Mesenchymal stem cell (in vitro differentiated cells and primary cell): ENCODE measurements at regions not wholly inside any gene's neighbourhood (a gene's known extent, or its start where the extent isn't known, plus 50 kb on each side); places are given as distances from the start of the nearest gene placed in this dataset.

Experiments
- DNase-seq: peaks from one replicate; pipeline ENCODE4 v3.0.0-alpha.2; 2013
- H2AFZ ChIP-seq: one replicate; pipeline ENCODE4 v1.6.1; 2013; ENCODE audit warnings: low read depth, mild to moderate bottlenecking, control low read depth, inconsistent platforms, low read length, moderate library complexity
- H2AK5ac ChIP-seq: 2 replicates; pipeline ENCODE4 v1.6.1; 2013; ENCODE audit warnings: low read length, moderate library complexity, mild to moderate bottlenecking, inconsistent platforms; ENCODE audit not compliant: severe bottlenecking
- H2BK120ac ChIP-seq: one replicate; pipeline ENCODE4 v1.6.1; 2013; ENCODE audit warnings: low read depth, mild to moderate bottlenecking, inconsistent platforms, low read length, moderate library complexity
- H2BK12ac ChIP-seq, 2 experiments: one replicate each; pipeline ENCODE4 v1.6.1; 2013; ENCODE audit warnings: inconsistent platforms in 2 of 2, low read length in 2 of 2, mild to moderate bottlenecking in 2 of 2, moderate library complexity in 2 of 2, control low read depth in 1 of 2
- H2BK15ac ChIP-seq: one replicate; pipeline ENCODE4 v1.6.1; 2013; ENCODE audit warnings: mild to moderate bottlenecking, low read depth, inconsistent platforms; ENCODE audit not compliant: poor library complexity, severe bottlenecking
- H2BK5ac ChIP-seq: 2 replicates; pipeline ENCODE4 v1.6.1; 2013; ENCODE audit warnings: low read depth, mild to moderate bottlenecking, low read length, control low read depth, inconsistent platforms; ENCODE audit not compliant: poor library complexity, severe bottlenecking
- H3K14ac ChIP-seq, 2 experiments: one replicate each; pipeline ENCODE4 v1.6.1; 2013; ENCODE audit warnings: inconsistent platforms in 2 of 2, low read length in 2 of 2, control low read depth in 1 of 2, mild to moderate bottlenecking in 1 of 2, moderate library complexity in 1 of 2
- H3K18ac ChIP-seq, 2 experiments: one replicate each; pipeline ENCODE4 v1.6.1; 2013; ENCODE audit warnings: inconsistent platforms in 2 of 2, low read length in 2 of 2, control low read depth in 1 of 2, low read depth in 1 of 2, mild to moderate bottlenecking in 1 of 2
- H3K23ac ChIP-seq, 2 experiments: one replicate each; pipeline ENCODE4 v1.6.1; 2013; ENCODE audit warnings: inconsistent platforms in 2 of 2, low read length in 2 of 2, mild to moderate bottlenecking in 2 of 2, moderate library complexity in 2 of 2, control low read depth in 1 of 2
- H3K27ac ChIP-seq: 2 replicates; pipeline ENCODE4 v1.5.1; 2013; ENCODE audit warnings: mild to moderate bottlenecking, moderate library complexity, low read length, control low read depth, inconsistent platforms; ENCODE audit not compliant: poor library complexity, severe bottlenecking
- H3K27me3 ChIP-seq, 2 experiments: 2 replicates each; pipeline versions ENCODE4 v1.6.1 to v1.7.0; 2013; ENCODE audit warnings: low read length in 2 of 2, mild to moderate bottlenecking in 2 of 2, moderate library complexity in 2 of 2, control low read depth in 1 of 2, inconsistent platforms in 1 of 2; ENCODE audit not compliant: control insufficient read depth in 1 of 2, insufficient read depth in 1 of 2
- H3K36me3 ChIP-seq, 2 experiments: 2 replicates each; pipeline versions ENCODE4 v1.6.1 to v1.7.0; 2013; ENCODE audit warnings: low read length in 2 of 2, control low read depth in 1 of 2, inconsistent platforms in 1 of 2, low read depth in 1 of 2, mild to moderate bottlenecking in 1 of 2; ENCODE audit not compliant: insufficient read depth in 2 of 2, control insufficient read depth in 1 of 2
- H3K4ac ChIP-seq, 2 experiments: one replicate each; pipeline ENCODE4 v1.6.1; 2013; ENCODE audit warnings: inconsistent platforms in 2 of 2, low read length in 2 of 2, mild to moderate bottlenecking in 2 of 2, moderate library complexity in 2 of 2, control low read depth in 1 of 2, low read depth in 1 of 2
- H3K4me1 ChIP-seq: 2 replicates; pipeline ENCODE4 v1.6.1; 2013; ENCODE audit warnings: low read depth, low read length, control low read depth; ENCODE audit not compliant: control insufficient read depth, insufficient read depth
- H3K4me2 ChIP-seq: 2 replicates; pipeline ENCODE4 v1.6.1; 2013; ENCODE audit warnings: low read length, mild to moderate bottlenecking, inconsistent platforms; ENCODE audit not compliant: poor library complexity, severe bottlenecking
- H3K4me3 ChIP-seq, 2 experiments: 2 replicates each; pipeline versions ENCODE4 v1.5.1 to v1.7.0; 2013; ENCODE audit warnings: low read length in 2 of 2, mild to moderate bottlenecking in 2 of 2, control low read depth in 1 of 2, low read depth in 1 of 2; ENCODE audit not compliant: insufficient read depth in 1 of 2
- H3K79me1 ChIP-seq: replicated peaks from 2 replicates; pipeline ENCODE4 v1.6.1; 2013; ENCODE audit warnings: mild to moderate bottlenecking, control low read depth, low read length, inconsistent platforms; ENCODE audit not compliant: poor library complexity, severe bottlenecking
- H3K9ac ChIP-seq: 2 replicates; pipeline ENCODE4 v1.7.0; 2013; ENCODE audit warnings: mild to moderate bottlenecking, low read length, moderate library complexity
- H3K9me3 ChIP-seq: 2 replicates; pipeline ENCODE4 v1.7.0; 2013; ENCODE audit warnings: mild to moderate bottlenecking, low read length; ENCODE audit not compliant: control insufficient read depth
- H4K8ac ChIP-seq: one replicate; pipeline ENCODE4 v1.6.1; 2013; ENCODE audit warnings: inconsistent platforms, mild to moderate bottlenecking, low read length, moderate library complexity
- H4K91ac ChIP-seq: one replicate; pipeline ENCODE4 v1.6.1; 2013; ENCODE audit warnings: mild to moderate bottlenecking, low read length, inconsistent platforms
- WGBS: methylation state at CpG from one replicate; pipeline ENCODE4 v1.1.7; 2013; ENCODE audit warnings: mixed read lengths; 5-methylcytosine and 5-hydroxymethylcytosine counted together

DNA sequence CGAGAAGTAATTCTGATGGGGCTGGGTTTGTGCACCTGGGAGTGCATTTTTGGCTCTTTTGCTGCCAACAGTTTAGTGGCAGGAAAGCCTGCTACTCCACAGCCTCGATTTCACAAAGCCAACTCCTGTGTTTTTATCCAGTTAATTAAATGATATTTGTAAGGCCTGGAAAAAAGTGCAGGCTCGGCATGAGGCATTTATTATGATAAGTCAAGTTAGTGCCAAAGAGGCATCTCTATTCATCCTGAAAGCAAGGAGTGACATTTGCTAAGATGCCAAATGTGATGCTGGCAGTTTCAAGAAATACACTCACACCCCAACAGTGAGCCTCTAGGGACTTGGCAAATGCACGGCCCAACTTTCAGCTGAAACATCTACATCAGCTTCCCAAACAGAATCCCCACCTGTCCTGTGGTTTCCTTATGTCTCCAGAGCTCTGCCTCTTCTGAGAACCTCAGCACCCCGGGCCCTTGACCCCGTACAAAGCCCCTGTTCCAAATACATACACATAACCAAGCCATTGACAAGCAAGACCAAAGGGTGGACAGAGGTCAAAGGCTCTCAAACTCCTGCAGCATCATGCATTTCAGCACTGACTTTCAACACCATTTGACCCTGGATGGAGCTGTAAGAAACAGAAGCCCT lies 955.1 kb upstream of the TMEM132C start:
- Histone ChIP-seq H3K27me3 (no peaks in the 10 kb centered on the region), H3K4me1 (no peaks in the 10 kb centered on the region), H3K4me3 (no peak overlapping the region), H2BK120ac (no peak overlapping the region), H3K4me2 (no peak overlapping the region), H2AFZ (no peak overlapping the region), H3K27ac (no peak overlapping the region), H2AK5ac (no peak overlapping the region), H3K4ac (no peak overlapping the region), H3K9me3 (peaks cover 11% of the 10 kb centered on the region), H4K91ac (no peak overlapping the region), H3K23ac (no peak overlapping the region), H3K18ac (no peak overlapping the region), H3K14ac (no peak overlapping the region), H3K9ac (no peak overlapping the region), H2BK15ac (no peak overlapping the region), H3K36me3 (no peaks in the 10 kb centered on the region), H3K79me1 (no peaks in the 10 kb centered on the region), H2BK12ac (no peak overlapping the region), H2BK5ac (no peak overlapping the region), H4K8ac (no peak overlapping the region)
- DNase-seq: no peak
- WGBS: 70% methylated on average over 5 of the region's 6 CpGs

DNA sequence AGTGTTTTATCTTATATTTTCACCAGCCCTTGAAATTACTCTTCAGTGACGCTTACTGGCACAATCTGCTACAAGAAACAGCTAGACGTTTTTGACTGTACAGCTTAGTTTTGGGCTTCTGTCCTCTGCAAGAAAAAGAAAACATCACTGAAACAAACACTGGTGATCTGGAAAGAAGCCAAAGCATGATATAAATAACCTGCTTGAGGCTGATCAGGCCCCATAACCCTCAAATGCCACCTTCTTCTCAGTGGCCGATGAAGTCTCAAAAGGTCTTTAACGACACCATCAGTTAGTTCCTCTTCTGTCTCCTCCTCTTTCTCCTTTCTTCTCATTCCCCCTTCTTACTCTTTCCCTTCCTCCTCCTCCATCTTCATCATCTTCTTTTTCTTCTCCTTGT lies 942.3 kb upstream of the TMEM132C start:
- Histone ChIP-seq H2AFZ (no peak overlapping the region), H2BK12ac (no peak overlapping the region), H3K9me3 (no peaks in the 10 kb centered on the region), H2BK120ac (no peak overlapping the region), H3K23ac (no peak overlapping the region), H3K4me3 (no peak overlapping the region), H4K8ac (no peak overlapping the region), H2AK5ac (no peak overlapping the region), H3K4ac (no peak overlapping the region), H3K18ac (no peak overlapping the region), H3K4me1 (no peaks in the 10 kb centered on the region), H2BK15ac (no peak overlapping the region), H3K79me1 (no peaks in the 10 kb centered on the region), H2BK5ac (no peak overlapping the region), H3K36me3 (no peaks in the 10 kb centered on the region), H3K27me3 (no peaks in the 10 kb centered on the region), H3K9ac (no peak overlapping the region), H4K91ac (no peak overlapping the region), H3K4me2 (no peak overlapping the region), H3K14ac (no peak overlapping the region), H3K27ac (no peak overlapping the region)
- no peak for DNase-seq
- WGBS: 87% methylated on average over 4 of the region's 4 CpGs

DNA sequence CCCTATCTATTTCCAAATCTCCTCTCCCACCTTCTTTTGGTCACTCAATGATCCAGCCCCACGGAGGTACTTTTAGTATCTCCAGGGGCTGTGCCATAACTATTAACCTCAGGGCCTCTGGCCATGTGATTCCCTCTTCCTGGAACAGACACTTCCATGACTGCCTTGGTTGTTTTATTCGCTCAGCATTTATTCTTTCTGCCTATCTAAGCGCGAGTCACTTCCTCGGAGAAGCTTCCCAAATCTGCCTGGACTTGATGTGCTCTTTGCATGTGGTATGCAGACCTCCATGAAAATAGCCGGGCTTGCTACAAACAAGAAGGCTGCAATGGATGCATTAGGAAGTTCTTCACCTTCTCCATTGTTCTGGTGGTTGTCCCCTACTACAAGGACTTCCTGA lies 939.0 kb upstream of the TMEM132C start:
- 82% methylated on average over 6 of the region's 6 CpGs for WGBS
- no peak overlapping the region for H3K4me2 ChIP-seq
- H3K36me3 ChIP-seq: no peaks in the 10 kb centered on the region
- H3K23ac ChIP-seq: no peak overlapping the region
- no peak overlapping the region for H2BK120ac ChIP-seq
- H2AK5ac ChIP-seq: no peak overlapping the region
- no peak overlapping the region for H3K18ac ChIP-seq
- H3K4me3 ChIP-seq: no peak overlapping the region
- H3K4ac ChIP-seq: no peak overlapping the region
- H3K14ac ChIP-seq: no peak overlapping the region
- H3K4me1 ChIP-seq: no peaks in the 10 kb centered on the region
- H2BK5ac ChIP-seq: no peak overlapping the region
- H2BK12ac ChIP-seq: no peak overlapping the region
- H3K27ac ChIP-seq: no peak overlapping the region
- H3K79me1 ChIP-seq: no peaks in the 10 kb centered on the region
- H2AFZ ChIP-seq: no peak overlapping the region
- no peak overlapping the region for H3K9ac ChIP-seq
- H3K9me3 ChIP-seq: no peaks in the 10 kb centered on the region
- no peak overlapping the region for H4K8ac ChIP-seq
- no peak overlapping the region for H2BK15ac ChIP-seq
- no peaks in the 10 kb centered on the region for H3K27me3 ChIP-seq
- no peak overlapping the region for H4K91ac ChIP-seq
- no peak for DNase-seq

DNA sequence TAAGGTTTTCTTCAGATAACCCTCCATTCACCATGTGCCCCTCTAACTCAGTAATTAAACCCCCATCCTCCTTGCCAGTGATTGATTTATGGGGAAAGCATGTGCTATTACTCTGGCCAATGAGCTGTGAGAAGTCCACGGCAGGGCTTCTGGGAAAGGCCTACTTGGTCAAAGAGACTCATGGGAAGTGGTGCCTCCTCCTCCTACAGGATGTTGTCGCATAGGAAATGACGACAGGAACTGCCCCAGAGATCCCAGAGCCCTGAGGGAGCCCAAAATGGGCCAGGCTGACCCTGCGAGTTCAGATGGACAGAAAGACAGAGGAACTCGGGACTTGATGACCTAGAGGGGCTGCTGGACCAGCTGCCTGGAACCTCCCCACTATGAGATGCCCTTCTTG lies 938.1 kb upstream of the TMEM132C start:
- no peak overlapping the region for H2BK5ac ChIP-seq
- WGBS: 46% methylated on average over 5 of the region's 5 CpGs
- H3K4me1 ChIP-seq: no peaks in the 10 kb centered on the region
- H2BK12ac ChIP-seq: no peak overlapping the region
- H3K4me2 ChIP-seq: no peak overlapping the region
- no peak overlapping the region for H3K27ac ChIP-seq
- no peaks in the 10 kb centered on the region for H3K27me3 ChIP-seq
- H3K4me3 ChIP-seq: no peak overlapping the region
- H3K9ac ChIP-seq: no peak overlapping the region
- H2AFZ ChIP-seq: no peak overlapping the region
- H3K23ac ChIP-seq: no peak overlapping the region
- no peak overlapping the region for H4K8ac ChIP-seq
- no peak overlapping the region for H3K4ac ChIP-seq
- no peaks in the 10 kb centered on the region for H3K79me1 ChIP-seq
- no peak for DNase-seq
- H2BK15ac ChIP-seq: no peak overlapping the region
- no peak overlapping the region for H3K14ac ChIP-seq
- H3K9me3 ChIP-seq: no peaks in the 10 kb centered on the region
- H2BK120ac ChIP-seq: no peak overlapping the region
- no peak overlapping the region for H3K18ac ChIP-seq
- no peak overlapping the region for H4K91ac ChIP-seq
- H2AK5ac ChIP-seq: no peak overlapping the region
- no peaks in the 10 kb centered on the region for H3K36me3 ChIP-seq
